Activated T-helper 1 cell treated with anti-CD3 and anti-CD28 coated beads, Interleukin-2, amount 50 U/mL, for 16 hours (primary cell): ENCODE measurements at regions not wholly inside any gene's neighbourhood (a gene's known extent, or its start where the extent isn't known, plus 50 kb on each side); places are given as distances from the start of the nearest gene placed in this dataset.

ENCODE experiments used
- DNase-seq, 2 donors: peaks; one replicate each; pipeline ENCODE4 v3.0.0-alpha.2; 2020; ENCODE audit warnings: low read depth in 1 of 2, low spot score in 1 of 2

- no peak for DNase-seq
Measured at GRCh38 chr2:82289446-82289845, 1984.9 kb upstream of the LRRTM1 start.

GRCh38 chr2:82283075-82283474, 1978.5 kb upstream of the LRRTM1 start:
- DNase-seq, result no peak

GRCh38 chr2:82282111-82282882, 1977.7 kb upstream of the LRRTM1 start:
- no peak for DNase-seq

DNA sequence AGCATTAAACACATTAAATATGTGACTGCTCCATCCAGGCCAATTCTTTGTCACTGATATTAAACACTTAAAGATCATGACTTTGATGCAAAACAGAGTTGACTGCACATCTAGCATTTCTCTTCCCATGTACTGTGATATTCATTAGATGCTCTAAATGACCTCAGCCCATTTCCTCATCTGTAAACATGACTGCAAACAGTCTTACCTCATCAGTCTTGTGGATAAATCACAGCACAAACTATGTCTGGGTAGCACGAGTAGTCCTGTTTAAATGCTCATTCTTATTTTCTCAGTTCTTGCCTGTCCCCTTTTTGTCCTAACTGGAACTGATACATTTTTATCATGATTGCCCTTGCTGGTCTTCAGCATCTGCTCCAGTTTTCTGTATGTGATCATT, 1974.8 kb upstream of the LRRTM1 start:
- no peak for DNase-seq

DNA sequence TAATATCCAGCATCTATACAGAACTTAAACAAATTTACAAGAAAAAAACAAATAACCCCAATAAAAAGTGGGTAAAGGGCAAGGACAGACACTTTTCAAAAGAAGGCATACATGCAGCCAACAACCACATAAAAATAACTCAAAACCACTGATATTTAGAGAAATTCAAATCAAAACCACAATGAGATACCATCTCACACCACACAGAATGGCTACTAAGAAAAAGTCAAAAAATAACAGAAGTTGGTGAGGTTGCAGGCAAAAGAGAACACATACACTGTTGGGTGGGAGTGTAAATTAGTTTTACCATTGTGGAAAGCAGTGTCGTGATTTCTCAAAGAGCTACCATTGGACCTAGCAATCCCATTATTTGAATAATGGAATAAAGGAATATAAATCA, 1973.9 kb upstream of the LRRTM1 start:
- no peak for DNase-seq

DNA sequence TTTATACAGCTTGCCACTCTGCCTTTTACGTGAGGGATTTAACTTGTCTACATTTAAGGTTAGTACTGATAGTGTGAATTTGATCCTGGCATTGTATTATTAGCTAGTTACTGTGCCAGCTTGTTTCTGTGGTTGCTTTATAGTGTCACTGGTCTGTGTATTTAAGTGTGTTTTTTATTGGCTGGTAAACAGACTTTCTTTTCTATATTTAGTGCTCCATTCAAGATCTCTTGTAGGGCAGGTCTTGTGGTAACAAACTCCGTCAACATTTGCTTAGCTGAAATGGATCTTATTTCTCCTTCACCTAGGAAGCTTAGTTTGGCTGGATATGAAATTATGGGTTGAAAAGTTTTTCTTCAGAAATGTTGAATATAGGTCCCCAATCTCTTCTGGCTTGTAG, 1971.0 kb upstream of the LRRTM1 start:
- DNase-seq, result no peak

DNA sequence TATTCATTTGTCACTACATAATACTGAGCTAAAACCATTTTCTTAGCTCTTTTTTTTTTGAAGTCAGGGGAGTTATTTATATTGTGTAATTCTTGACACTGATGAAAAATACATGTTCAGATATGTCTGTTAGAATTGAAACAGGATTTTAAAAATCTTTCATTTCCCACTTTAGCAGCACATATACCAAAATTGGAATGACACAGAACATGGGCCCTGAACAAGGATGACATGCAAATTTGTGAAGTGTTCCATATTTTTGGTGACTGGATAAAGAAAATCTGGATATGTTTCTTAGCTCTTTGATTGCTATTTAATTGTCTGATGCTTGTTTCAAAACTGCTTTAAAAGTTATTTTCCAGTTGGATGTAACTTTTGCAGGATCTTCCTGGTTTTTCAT, 1963.9 kb upstream of the LRRTM1 start:
- DNase-seq, result no peak

GRCh38 chr2:82260521-82260920, 1956.0 kb upstream of the LRRTM1 start:
- DNase-seq, result no peak

DNA sequence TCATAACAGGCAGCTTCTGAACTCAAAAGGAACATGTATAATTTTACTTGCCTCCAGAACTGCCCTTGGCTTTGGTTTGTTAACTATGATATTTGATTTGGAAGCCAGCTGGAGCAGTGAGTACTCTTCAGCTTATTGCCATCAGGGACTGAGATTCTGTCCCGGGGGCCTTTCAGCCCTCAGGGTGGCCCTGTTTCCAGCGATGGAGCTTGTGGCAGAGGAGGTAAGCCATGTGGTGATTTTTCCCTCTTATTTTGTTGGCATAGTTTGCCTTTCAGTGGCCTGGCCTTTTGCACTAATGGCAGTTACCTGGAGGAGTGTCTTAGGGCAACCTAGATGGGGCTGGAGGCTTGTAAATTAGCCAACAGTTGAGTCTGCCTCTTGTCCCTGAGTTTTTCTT, 1955.0 kb upstream of the LRRTM1 start:
- no peak for DNase-seq

DNA sequence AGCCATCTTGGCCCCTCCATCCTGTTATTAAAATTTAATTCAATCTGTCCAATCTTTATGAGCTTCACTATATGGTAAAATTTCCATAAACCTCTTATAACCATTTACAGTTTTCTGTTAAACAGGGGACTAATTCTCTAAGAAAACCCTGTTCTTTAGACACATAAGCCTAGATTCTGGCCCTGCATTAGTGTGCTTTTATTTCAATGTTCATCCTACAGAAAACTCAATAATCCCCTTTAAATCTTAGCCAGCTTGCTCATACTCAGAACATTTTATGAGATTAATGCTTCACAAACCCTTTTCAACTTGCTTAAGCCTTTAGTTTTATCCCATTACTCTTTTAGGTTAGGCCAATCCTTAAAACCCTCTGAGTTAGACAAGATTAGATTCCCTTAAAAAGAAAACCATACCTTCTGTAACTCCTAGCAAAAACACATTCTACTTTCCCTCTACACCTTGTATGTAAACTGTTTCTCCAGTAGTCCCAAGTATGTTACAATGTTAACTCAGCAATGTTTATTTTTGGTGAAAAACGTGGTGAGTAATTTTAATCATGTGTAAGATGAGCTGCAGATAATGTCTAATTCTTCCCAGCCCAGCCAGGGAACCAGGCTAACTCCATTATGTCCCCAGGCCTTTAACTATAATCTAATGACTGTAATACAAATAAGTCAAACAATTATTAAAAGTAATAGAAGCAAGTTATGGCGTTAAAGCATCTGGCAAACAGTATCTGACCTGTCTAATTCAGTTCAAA, 1953.4 kb upstream of the LRRTM1 start:
- DNase-seq, result no peak

- DNase-seq, result no peak
Measured at GRCh38 chr2:82256983-82257632, 1952.6 kb upstream of the LRRTM1 start.

DNA sequence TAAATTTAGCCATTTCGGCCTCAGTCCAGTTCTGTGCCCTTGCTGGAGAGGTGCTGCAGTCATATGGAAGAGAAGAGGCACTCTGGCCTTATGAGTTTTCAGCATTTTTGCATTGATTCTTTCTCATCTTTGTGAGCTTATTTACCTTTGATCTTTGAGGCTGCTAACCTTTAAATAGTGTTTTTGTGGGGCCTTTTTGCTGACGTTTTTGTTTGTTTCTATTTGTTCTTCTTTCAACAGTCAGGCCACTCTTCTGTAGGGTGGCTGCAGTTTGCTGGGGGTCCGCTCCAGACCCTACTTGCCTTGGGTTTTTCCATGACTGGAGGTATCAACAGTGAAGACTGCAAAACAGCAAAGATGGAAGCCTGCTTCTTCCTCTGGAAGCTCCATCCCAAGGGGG, 1951.7 kb upstream of the LRRTM1 start:
- DNase-seq, result no peak

GRCh38 chr2:82254728-82255127, 1950.2 kb upstream of the LRRTM1 start:
- no peak for DNase-seq

DNA sequence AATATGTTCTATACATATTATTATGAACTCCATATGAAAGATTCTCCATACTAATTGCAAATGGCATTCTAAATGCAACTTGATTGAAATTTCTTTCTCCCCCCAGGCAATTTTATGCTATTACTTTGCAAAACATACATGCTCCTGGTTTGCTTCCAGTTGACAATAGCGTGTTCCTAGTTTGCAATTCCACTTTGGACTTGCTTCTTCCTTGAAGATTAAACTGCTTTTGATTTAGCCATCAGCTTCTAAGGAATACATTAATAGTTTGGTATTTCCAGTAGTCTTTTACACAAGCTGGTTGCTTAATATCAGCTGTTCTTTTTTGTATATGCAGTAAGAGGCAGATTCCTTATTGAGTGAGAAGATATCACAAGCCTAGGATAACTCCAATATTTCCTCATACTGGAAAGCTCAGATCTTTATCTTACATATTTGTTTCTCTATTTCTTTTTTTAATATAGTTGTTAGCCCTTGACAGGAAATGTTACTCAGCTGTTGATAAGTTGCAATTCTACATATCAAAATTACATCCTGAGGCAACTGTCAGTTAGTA, 1941.7 kb upstream of the LRRTM1 start:
- no peak for DNase-seq

GRCh38 chr2:82239176-82239575, 1934.6 kb upstream of the LRRTM1 start:
- no peak for DNase-seq

GRCh38 chr2:82237994-82238662, 1933.6 kb upstream of the LRRTM1 start:
- no peak for DNase-seq

DNA sequence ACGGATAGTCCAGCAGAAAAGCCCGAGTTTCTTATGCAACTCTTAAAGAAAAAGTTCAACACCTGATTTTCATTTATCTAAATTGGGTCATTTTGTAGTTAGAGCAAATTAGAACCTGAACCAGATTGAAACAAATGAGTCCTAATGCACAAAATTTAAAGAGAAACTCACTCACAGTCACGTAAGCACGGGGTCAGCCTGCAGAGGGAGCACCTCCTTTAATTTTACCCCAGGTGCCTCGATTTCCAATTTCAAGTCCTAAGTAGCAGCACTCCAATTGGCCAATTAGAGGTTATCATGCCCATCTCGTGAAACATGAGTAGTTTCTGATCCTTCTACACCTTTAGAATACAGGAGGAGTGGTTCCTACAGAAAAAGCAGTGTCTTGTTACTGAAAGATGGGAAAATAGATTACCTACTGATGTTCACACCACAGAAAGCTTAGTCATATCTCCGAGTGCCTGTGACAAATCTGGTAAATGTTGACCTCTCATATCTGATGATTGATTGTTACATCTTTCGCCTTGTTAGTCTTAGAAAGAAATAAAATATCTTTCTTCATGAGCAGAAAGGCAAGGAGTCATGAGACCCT, 1929.8 kb upstream of the LRRTM1 start:
- no peak for DNase-seq

- no peak for DNase-seq
Measured at GRCh38 chr2:82233806-82234205, 1929.3 kb upstream of the LRRTM1 start.

DNA sequence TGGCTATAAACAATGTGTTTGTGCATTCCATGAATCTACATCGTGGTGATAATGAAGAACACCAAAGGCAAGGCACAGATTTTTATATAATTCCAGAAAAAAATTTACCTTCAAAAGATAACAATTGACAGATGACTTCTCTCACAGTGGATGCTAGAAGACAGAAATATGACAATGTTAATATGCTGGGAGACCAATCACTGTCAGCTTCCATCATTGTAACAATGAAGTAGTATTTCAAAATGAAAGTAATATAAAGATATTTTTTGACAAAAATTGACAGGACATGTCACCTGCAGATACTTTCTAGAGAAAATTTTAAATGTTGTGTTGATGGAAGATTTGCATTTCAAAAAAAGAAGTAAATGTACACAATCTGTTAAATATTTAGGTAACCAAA, 1925.9 kb upstream of the LRRTM1 start:
- DNase-seq, result no peak

DNA sequence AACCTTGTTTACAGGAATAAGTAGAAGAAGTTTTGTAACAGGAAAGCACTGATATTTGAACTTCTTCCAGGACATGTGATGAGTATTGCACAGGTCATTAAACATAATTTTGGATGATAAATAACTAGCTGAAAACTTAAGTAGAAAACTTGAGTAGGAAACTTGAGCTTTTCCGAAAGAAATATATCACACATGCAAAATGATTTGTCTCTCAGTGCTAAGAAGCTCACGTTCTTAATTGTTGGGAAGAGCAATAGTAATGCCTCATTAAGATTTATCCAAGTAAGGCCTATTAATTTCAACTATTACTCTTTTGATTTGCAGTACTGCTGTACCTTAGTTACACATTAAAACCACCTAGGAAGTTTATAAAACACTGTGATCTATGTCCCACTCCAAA, 1921.9 kb upstream of the LRRTM1 start:
- no peak for DNase-seq
